ENCODE measurements at regions not wholly inside any gene's neighbourhood (a gene's known extent, or its start where the extent isn't known, plus 50 kb on each side); places are given as distances from the start of the nearest gene placed in this dataset.

GRCh38 chr6:170212956-170213636 lies 77.8 kb downstream of the DLL1 start:
- H3K36me3 ChIP-seq (replicated peaks in 1 of 2; ENCODE audit: control insufficient read depth in 1 of 2, insufficient read depth in 2 of 2, low read length in 1 of 2): no peaks in the 10 kb centered on the region
- POLR2A ChIA-PET: no interaction called here
- no peaks in the 10 kb centered on the region for H3K9me3 ChIP-seq
- no peak for DNase-seq
- TF ChIP-seq FOSL2 (IDR thresholded peaks at IDR 0.05; ENCODE audit: borderline replicate concordance, low read depth) (no peak), GABPA (IDR thresholded peaks at IDR 0.05; ENCODE audit: low read depth) (no peak), IRF3 (IDR thresholded peaks at IDR 0.05; ENCODE audit: low read depth, low read length) (no peak), EP300 (IDR thresholded peaks at IDR 0.05; ENCODE audit: borderline replicate concordance in 1 of 2, low read depth in 1 of 2, low read length in 1 of 2) (no peak), NFIC (IDR thresholded peaks at IDR 0.05; ENCODE audit: borderline replicate concordance) (no peak)
- H3K4me2 ChIP-seq: no peak overlapping the region
- CTCF ChIA-PET: no interaction called here
- H3K9ac ChIP-seq: no peak overlapping the region
- H3K27ac ChIP-seq (ENCODE audit: low read depth in 2 of 2, low read length in 1 of 2): no peak overlapping the region
- no peaks in the 10 kb centered on the region for H3K9me2 ChIP-seq
- WGBS (ENCODE audit: low lambda C conversion rate): 80% methylated on average over 36 of the region's 40 CpGs
- no peaks in the 10 kb centered on the region for H3F3A ChIP-seq (replicated peaks; ENCODE audit: insufficient read depth)
- H3K4me1 ChIP-seq (ENCODE audit: control insufficient read depth in 1 of 2, insufficient read depth in 2 of 2, low read depth in 1 of 2, low read length in 1 of 2): peaks cover 0 to 2% of the 10 kb centered on the region in 2 experiments; a peak in 1 of 4 replicates
- H3K27me3 ChIP-seq (ENCODE audit: insufficient read depth): no peaks in the 10 kb centered on the region
- no peak overlapping the region for H3K4me3 ChIP-seq (ENCODE audit: low read depth in 2 of 2, low read length in 1 of 2)
- H4K20me1 ChIP-seq (ENCODE audit: insufficient read depth): no peaks in the 10 kb centered on the region
- no peak overlapping the region for H2AFZ ChIP-seq (ENCODE audit: low read depth)
- H3K79me2 ChIP-seq (ENCODE audit: insufficient read depth): no peaks in the 10 kb centered on the region

GRCh38 chr6:170212051-170212756 lies 78.7 kb downstream of the DLL1 start:
- Histone ChIP-seq H3F3A (replicated peaks; ENCODE audit: insufficient read depth) (no peaks in the 10 kb centered on the region), H3K9me2 (no peaks in the 10 kb centered on the region), H3K27ac (ENCODE audit: low read depth in 2 of 2, low read length in 1 of 2) (no peak overlapping the region), H3K4me2 (no peak overlapping the region), H3K79me2 (ENCODE audit: insufficient read depth) (no peaks in the 10 kb centered on the region), H3K4me3 (ENCODE audit: low read depth in 2 of 2, low read length in 1 of 2) (no peak overlapping the region), H3K27me3 (ENCODE audit: insufficient read depth) (no peaks in the 10 kb centered on the region), H3K9me3 (no peaks in the 10 kb centered on the region), H4K20me1 (ENCODE audit: insufficient read depth) (no peaks in the 10 kb centered on the region), H3K36me3 (replicated peaks in 1 of 2; ENCODE audit: control insufficient read depth in 1 of 2, insufficient read depth in 2 of 2, low read length in 1 of 2) (no peaks in the 10 kb centered on the region), H3K9ac (no peak overlapping the region), H2AFZ (ENCODE audit: low read depth) (no peak overlapping the region), H3K4me1 (ENCODE audit: control insufficient read depth in 1 of 2, insufficient read depth in 2 of 2, low read depth in 1 of 2, low read length in 1 of 2) (peaks cover 0 to 6% of the 10 kb centered on the region in 2 experiments; a peak in 1 of 4 replicates)
- CTCF ChIA-PET: no interaction called here
- DNase-seq: no peak
- WGBS (ENCODE audit: low lambda C conversion rate): 72% methylated on average over 16 of the region's 23 CpGs
- TF ChIP-seq FOXJ3 (CRISPR knock-in tag; IDR thresholded peaks at IDR 0.05): no peak
- no peak for TF ChIP-seq MXI1 (IDR thresholded peaks at IDR 0.05; ENCODE audit: low read depth, low read length)
- TF ChIP-seq JUND (IDR thresholded peaks at IDR 0.05): no peak
- TF ChIP-seq TEAD4 (IDR thresholded peaks at IDR 0.05; ENCODE audit: borderline replicate concordance, insufficient read depth): no peak
- no peak for TF ChIP-seq GATA2 (CRISPR knock-in tag; IDR thresholded peaks at IDR 0.05)
- TF ChIP-seq NRF1 (IDR thresholded peaks at IDR 0.05; ENCODE audit: low read depth, low read length): no peak
- TF ChIP-seq RXRA (IDR thresholded peaks at IDR 0.05; ENCODE audit: borderline replicate concordance, low read depth): no peak
- TF ChIP-seq RCOR1 (IDR thresholded peaks at IDR 0.05; ENCODE audit: low read length): no peak
- no peak for TF ChIP-seq RAD21 (IDR thresholded peaks at IDR 0.05; ENCODE audit: low read length)
- TF ChIP-seq USF2 (IDR thresholded peaks at IDR 0.05; ENCODE audit: borderline replicate concordance, low read depth, low read length): no peak
- no peak for TF ChIP-seq GABPA (IDR thresholded peaks at IDR 0.05; ENCODE audit: low read depth)
- no peak for TF ChIP-seq USF1 (IDR thresholded peaks at IDR 0.05; ENCODE audit: borderline replicate concordance, low read depth)
- no peak for TF ChIP-seq EP300 (IDR thresholded peaks at IDR 0.05; ENCODE audit: borderline replicate concordance in 1 of 2, low read depth in 1 of 2, low read length in 1 of 2)
- TF ChIP-seq IRF3 (IDR thresholded peaks at IDR 0.05; ENCODE audit: low read depth, low read length): no peak
- no peak for TF ChIP-seq MAX (IDR thresholded peaks at IDR 0.05; ENCODE audit: low read depth)
- POLR2A ChIA-PET: no interaction called here

All from SK-N-SH (cell line).